Adrenal gland (tissue), 9 donors: ENCODE measurements at regions not wholly inside any gene's neighbourhood (a gene's known extent, or its start where the extent isn't known, plus 50 kb on each side); places are given as distances from the start of the nearest gene placed in this dataset.

ENCODE experiments used
- DNase-seq, 7 donors: peaks; one replicate each; pipeline ENCODE4 v3.0.0-alpha.2; 2019 to 2020
- H3K27ac ChIP-seq, 5 donors: fragments of 200-600 bp; sonication (generic) in 4 of 5; 1 replicate in 3 of 5; 2 replicates in 2 of 5; pipeline versions ENCODE4 v1.5.1 to v1.8.0; 2016 to 2020; ENCODE audit warnings: mild to moderate bottlenecking in 1 of 5
- H3K27me3 ChIP-seq: fragments of 200-600 bp; 2 replicates; pipeline ENCODE4 v1.8.0; 2021
- H3K36me3 ChIP-seq, 2 donors: fragments of 200-600 bp; replicated peaks in 1 of 2; 1 replicate in 1 of 2; 2 replicates in 1 of 2; pipeline versions ENCODE4 v1.5.1 to v1.8.0; 2018 to 2022
- H3K4me1 ChIP-seq, 2 donors: fragments of 200-600 bp; replicated peaks in 1 of 2; 1 replicate in 1 of 2; 2 replicates in 1 of 2; pipeline versions ENCODE4 v1.5.1 to v1.8.0; 2018 to 2021
- H3K4me3 ChIP-seq, 4 donors: fragments of 200-600 bp; sonication (generic) in 3 of 4; one replicate each; pipeline ENCODE4 v1.5.1; 2016 to 2018
- H3K9me3 ChIP-seq, 3 donors: fragments of 200-600 bp; sonication (generic) in 1 of 3; replicated peaks in 1 of 3; 1 replicate in 2 of 3; 2 replicates in 1 of 3; pipeline versions ENCODE4 v1.5.1 to v1.8.0; 2016 to 2021
- POLR2A ChIP-seq, 2 donors: fragments of 450-650 bp; IDR thresholded peaks; one replicate each; pipeline ENCODE4 v1.6.1; 2017; ENCODE audit warnings: antibody characterized with exemption in 2 of 2, mild to moderate bottlenecking in 2 of 2, moderate library complexity in 1 of 2
- WGBS, 4 donors: extraction: QIAGEN DNeasy Blood & Tissue Kit in 2 of 4; methylation state at CpG; one replicate each; pipeline versions ENCODE4 v1.1.5 to v1.1.7; 2013 to 2017; 5-methylcytosine and 5-hydroxymethylcytosine counted together
- intact Hi-C, 2 donors: fragments of 100-400 bp; cut with DNase I; formaldehyde crosslinking; loops; one replicate each; pipeline versions ENCODE4 v1.14.1 to v1.15.0; 2022 to 2023
- TF ChIP-seq, protein P1 (sequence below), 6 experiments: fragments of 450-650 bp in 4 of 6; fragments of 200-600 bp in 2 of 6; sonication (generic) in 1 of 6; IDR thresholded peaks; 1 replicate in 5 of 6; 2 replicates in 1 of 6; pipeline versions ENCODE4 v1.5.1 to v1.8.0; 2016 to 2021; ENCODE audit warnings: antibody characterized with exemption in 6 of 6, mild to moderate bottlenecking in 2 of 6, moderate library complexity in 1 of 6
- donor health status: healthy with polysubstance abuse.
- donor health status: Bipolar disorder and iron deficiency.
- donor health status: DM: yes; HTN: yes; CAD: no.
- donor health status: DM: no; HTN: no; CAD: no.
- donor health status: DM: no; HTN: no; CAD: no.

GRCh38 chr4:100936661-100937375 is 410.5 kb downstream of the PPP3CA start:
- TF ChIP-seq POLR2A (IDR thresholded peaks at IDR 0.05): no peak
- TF ChIP-seq, protein P1, sequence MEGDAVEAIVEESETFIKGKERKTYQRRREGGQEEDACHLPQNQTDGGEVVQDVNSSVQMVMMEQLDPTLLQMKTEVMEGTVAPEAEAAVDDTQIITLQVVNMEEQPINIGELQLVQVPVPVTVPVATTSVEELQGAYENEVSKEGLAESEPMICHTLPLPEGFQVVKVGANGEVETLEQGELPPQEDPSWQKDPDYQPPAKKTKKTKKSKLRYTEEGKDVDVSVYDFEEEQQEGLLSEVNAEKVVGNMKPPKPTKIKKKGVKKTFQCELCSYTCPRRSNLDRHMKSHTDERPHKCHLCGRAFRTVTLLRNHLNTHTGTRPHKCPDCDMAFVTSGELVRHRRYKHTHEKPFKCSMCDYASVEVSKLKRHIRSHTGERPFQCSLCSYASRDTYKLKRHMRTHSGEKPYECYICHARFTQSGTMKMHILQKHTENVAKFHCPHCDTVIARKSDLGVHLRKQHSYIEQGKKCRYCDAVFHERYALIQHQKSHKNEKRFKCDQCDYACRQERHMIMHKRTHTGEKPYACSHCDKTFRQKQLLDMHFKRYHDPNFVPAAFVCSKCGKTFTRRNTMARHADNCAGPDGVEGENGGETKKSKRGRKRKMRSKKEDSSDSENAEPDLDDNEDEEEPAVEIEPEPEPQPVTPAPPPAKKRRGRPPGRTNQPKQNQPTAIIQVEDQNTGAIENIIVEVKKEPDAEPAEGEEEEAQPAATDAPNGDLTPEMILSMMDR (IDR thresholded peaks at IDR 0.05): no peak
- WGBS, 4 donors: 69 to 75% (median 72%) methylated on average over 4 of the region's 4 CpGs
- intact Hi-C loops: no loop called here
- no peak overlapping the region for H3K4me3 ChIP-seq
- no peaks in the 10 kb centered on the region for H3K36me3 ChIP-seq
- H3K27ac ChIP-seq: no peak overlapping the region
- H3K4me1 ChIP-seq: no peaks in the 10 kb centered on the region
- DNase-seq: no peak
- no peaks in the 10 kb centered on the region for H3K9me3 ChIP-seq
- no peaks in the 10 kb centered on the region for H3K27me3 ChIP-seq

DNA sequence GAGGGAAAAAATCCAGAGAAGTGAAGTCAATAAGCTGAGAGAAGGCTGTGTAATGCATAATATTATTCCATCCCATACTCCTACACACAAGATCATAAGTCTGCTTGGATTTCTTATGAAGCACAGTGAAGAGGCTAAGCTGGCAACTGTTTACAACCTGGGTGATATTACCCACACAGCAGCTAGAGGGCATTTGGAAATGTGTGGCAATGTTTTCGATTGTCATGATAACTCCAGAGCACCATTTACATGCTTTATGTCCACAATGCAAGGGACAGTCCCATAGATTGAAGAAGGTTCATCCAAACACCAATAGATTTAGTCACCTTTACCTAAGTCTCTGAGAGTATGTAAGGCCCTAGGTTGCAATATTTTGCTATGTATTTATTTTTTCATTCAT is 412.2 kb downstream of the PPP3CA start:
- WGBS, 4 donors: 75 to 83% (median 80%) methylated on average over 1 of the region's 1 CpG
- H3K36me3 ChIP-seq: no peaks in the 10 kb centered on the region
- no peaks in the 10 kb centered on the region for H3K4me1 ChIP-seq
- H3K27ac ChIP-seq: no peak overlapping the region
- no peak for DNase-seq
- TF ChIP-seq, protein P1 (IDR thresholded peaks at IDR 0.05): peak in 5 of 6 experiments; percentile 29 to 39 (median 29)
- no peak for TF ChIP-seq POLR2A (IDR thresholded peaks at IDR 0.05)
- H3K4me3 ChIP-seq: no peak overlapping the region
- intact Hi-C loops: no loop called here
- H3K27me3 ChIP-seq: no peaks in the 10 kb centered on the region
- no peaks in the 10 kb centered on the region for H3K9me3 ChIP-seq

GRCh38 chr4:100933628-100934027 is 413.7 kb downstream of the PPP3CA start:
- no peak for TF ChIP-seq POLR2A (IDR thresholded peaks at IDR 0.05)
- TF ChIP-seq, protein P1 (IDR thresholded peaks at IDR 0.05): no peak
- no peak overlapping the region for H3K27ac ChIP-seq
- no peaks in the 10 kb centered on the region for H3K36me3 ChIP-seq
- intact Hi-C loops: no loop called here
- DNase-seq: no peak
- WGBS, 4 donors: 66 to 78% (median 72%) methylated on average over 4 of the region's 4 CpGs
- H3K4me3 ChIP-seq: no peak overlapping the region
- H3K27me3 ChIP-seq: no peaks in the 10 kb centered on the region
- no peaks in the 10 kb centered on the region for H3K4me1 ChIP-seq
- H3K9me3 ChIP-seq: no peaks in the 10 kb centered on the region

DNA sequence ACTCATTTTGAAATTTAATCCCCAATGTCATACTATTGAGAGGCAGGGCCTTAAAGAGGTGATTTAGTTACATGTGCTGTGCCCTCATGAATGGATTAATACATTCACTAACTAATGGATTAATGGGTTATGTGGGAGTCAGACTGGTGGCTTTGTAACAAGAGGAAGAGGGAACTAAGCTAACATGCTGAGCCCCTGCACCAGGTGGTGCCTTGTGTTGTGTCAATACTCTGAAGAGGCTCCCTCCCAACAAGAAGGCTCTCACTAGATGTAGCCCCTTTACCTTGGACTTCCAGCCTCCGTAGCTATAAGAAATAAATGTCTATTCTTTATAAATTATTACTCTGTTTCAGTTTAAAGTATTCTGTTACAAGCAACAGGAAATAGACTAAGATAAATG is 411.9 kb upstream of the EMCN start:
- no peaks in the 10 kb centered on the region for H3K4me1 ChIP-seq
- TF ChIP-seq, protein P1 (IDR thresholded peaks at IDR 0.05): no peak
- no peak for TF ChIP-seq POLR2A (IDR thresholded peaks at IDR 0.05)
- intact Hi-C loops: no loop called here

More for the DNA sequence above, 411.9 kb upstream of the EMCN start:
- Histone ChIP-seq H3K27me3 (no peaks in the 10 kb centered on the region), H3K36me3 (no peaks in the 10 kb centered on the region), H3K9me3 (no peaks in the 10 kb centered on the region), H3K27ac (no peak overlapping the region), H3K4me3 (no peak overlapping the region)
- no peak for DNase-seq
- WGBS, 4 donors: 72 to 81% (median 77%) methylated on average over 1 of the region's 1 CpG
